ENCODE measurements at regions not wholly inside any gene's neighbourhood (a gene's known extent, or its start where the extent isn't known, plus 50 kb on each side); places are given as distances from the start of the nearest gene placed in this dataset.

GRCh38 chr12:74334780-74335179 is 202.9 kb upstream of the ATXN7L3B start:
- DNase-seq (no peak), ATAC-seq (no peak)
- TF ChIP-seq, protein P1, sequence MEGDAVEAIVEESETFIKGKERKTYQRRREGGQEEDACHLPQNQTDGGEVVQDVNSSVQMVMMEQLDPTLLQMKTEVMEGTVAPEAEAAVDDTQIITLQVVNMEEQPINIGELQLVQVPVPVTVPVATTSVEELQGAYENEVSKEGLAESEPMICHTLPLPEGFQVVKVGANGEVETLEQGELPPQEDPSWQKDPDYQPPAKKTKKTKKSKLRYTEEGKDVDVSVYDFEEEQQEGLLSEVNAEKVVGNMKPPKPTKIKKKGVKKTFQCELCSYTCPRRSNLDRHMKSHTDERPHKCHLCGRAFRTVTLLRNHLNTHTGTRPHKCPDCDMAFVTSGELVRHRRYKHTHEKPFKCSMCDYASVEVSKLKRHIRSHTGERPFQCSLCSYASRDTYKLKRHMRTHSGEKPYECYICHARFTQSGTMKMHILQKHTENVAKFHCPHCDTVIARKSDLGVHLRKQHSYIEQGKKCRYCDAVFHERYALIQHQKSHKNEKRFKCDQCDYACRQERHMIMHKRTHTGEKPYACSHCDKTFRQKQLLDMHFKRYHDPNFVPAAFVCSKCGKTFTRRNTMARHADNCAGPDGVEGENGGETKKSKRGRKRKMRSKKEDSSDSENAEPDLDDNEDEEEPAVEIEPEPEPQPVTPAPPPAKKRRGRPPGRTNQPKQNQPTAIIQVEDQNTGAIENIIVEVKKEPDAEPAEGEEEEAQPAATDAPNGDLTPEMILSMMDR (IDR thresholded peaks at IDR 0.05): no peak
- Histone ChIP-seq H3K27ac (no peak overlapping the region), H3K4me1 (no peaks in the 10 kb centered on the region), H3K36me3 (no peaks in the 10 kb centered on the region), H3K9me3 (no peaks in the 10 kb centered on the region), H3K4me3 (no peak overlapping the region), H3K27me3 (no peaks in the 10 kb centered on the region)
- intact Hi-C loops (cut with DNase I): no loop called here

DNA sequence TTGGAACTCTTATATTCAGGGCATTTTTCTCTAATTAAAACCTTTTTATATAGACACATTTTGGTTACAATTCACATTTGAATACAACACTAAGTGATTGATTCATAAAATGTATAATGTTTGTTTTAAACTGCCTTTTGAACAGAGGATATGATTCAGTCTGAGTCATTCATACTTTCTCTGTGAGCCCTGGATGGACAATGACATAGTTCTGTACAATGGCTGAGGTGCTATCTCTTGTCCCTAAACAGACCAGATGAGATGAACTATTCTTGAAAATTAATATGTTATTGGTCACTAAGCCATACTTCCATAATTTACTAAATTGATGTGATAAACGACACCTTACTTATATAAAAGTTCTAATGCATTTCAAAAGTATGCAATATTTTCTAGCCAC is 199.7 kb upstream of the ATXN7L3B start:
- TF ChIP-seq, protein P1 (IDR thresholded peaks at IDR 0.05): no peak
- no peak overlapping the region for H3K4me3 ChIP-seq
- intact Hi-C loops (cut with DNase I): no loop called here
- H3K27ac ChIP-seq: no peak overlapping the region
- ATAC-seq: no peak
- no peak for DNase-seq
- no peaks in the 10 kb centered on the region for H3K9me3 ChIP-seq
- H3K4me1 ChIP-seq: no peaks in the 10 kb centered on the region
- no peaks in the 10 kb centered on the region for H3K36me3 ChIP-seq
- H3K27me3 ChIP-seq: no peaks in the 10 kb centered on the region

- H3K27me3 ChIP-seq: no peaks in the 10 kb centered on the region
- no peaks in the 10 kb centered on the region for H3K4me1 ChIP-seq
- H3K4me3 ChIP-seq: no peak overlapping the region
- ATAC-seq (no peak), DNase-seq (no peak)
- TF ChIP-seq, protein P1 (IDR thresholded peaks at IDR 0.05): no peak
- no peaks in the 10 kb centered on the region for H3K36me3 ChIP-seq
- H3K27ac ChIP-seq: no peak overlapping the region
- H3K9me3 ChIP-seq: no peaks in the 10 kb centered on the region
- intact Hi-C loops (cut with DNase I): no loop called here
These were observed 198.4 kb upstream of the ATXN7L3B start for GRCh38 chr12:74339211-74339610.

DNA sequence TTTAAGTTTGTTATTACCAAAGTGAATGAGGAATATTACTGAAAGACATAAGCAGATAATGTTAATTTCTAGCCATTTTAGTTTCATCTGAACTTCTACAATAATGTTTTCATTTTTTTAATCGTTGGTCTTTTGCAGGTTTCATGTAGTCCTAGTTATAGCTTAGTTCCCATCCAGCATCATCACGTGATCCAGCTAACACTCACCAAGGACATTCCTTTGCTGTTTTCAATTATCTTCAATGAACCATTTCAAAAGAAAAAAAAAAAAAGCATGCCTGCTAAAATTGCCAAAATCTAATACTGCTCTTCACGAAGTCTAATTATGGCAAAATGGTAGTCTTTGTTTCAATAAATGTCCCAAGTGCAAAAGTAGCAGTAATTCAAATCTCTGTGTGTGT is 187.7 kb upstream of the ATXN7L3B start:
- Histone ChIP-seq H3K4me1 (no peaks in the 10 kb centered on the region), H3K4me3 (no peak overlapping the region), H3K36me3 (no peaks in the 10 kb centered on the region), H3K9me3 (no peaks in the 10 kb centered on the region), H3K27ac (no peak overlapping the region), H3K27me3 (no peaks in the 10 kb centered on the region)
- TF ChIP-seq, protein P1 (IDR thresholded peaks at IDR 0.05): no peak
- ATAC-seq (no peak), DNase-seq (no peak)
- intact Hi-C loops (cut with DNase I): no loop called here

DNA sequence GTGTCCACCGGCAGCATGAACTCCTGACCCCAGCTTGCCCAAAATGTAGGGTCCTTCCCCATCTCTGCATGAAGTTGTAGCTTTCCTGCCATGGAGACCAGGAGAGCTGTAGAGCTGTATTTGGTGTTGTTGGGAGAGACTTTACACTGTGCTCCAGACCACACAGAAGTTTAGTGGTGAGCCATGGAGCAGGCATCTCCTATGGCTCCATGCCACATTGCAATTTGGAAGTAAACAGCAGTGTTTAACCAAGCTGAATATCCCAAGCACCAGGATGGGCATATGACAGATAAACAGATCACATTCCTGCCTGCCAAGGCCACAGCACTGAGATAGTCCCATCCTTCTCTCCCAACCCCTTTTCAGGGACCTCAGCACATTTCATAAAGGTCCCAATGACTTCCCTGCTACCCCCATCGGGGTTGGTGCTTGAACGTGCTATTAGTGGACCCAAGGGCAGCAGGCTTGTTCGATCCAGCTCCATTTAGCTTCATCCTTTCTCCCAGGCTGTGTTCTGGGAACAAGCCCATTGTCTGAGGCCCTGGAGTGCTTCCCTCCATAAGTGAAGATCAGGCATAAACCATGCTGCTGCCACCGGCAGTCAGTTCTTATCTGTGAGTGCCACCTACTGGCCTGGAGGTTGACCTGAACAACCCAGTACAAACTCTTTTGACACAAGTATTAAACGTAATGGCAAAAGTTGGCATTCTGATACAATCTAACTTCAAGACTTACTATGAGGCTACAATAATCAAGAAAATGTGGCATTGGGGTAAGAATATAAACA is 172.3 kb upstream of the ATXN7L3B start:
- Histone ChIP-seq H3K27me3 (no peaks in the 10 kb centered on the region), H3K4me3 (no peak overlapping the region), H3K9me3 (no peaks in the 10 kb centered on the region), H3K4me1 (no peaks in the 10 kb centered on the region), H3K36me3 (no peaks in the 10 kb centered on the region), H3K27ac (no peak overlapping the region)
- intact Hi-C loops (cut with DNase I): no loop called here
- TF ChIP-seq, protein P1 (IDR thresholded peaks at IDR 0.05): no peak
- peak; percentile 49 for ATAC-seq
- no peak for DNase-seq
